A549 (cell line): ENCODE measurements at regions not wholly inside any gene's neighbourhood (a gene's known extent, or its start where the extent isn't known, plus 50 kb on each side); places are given as distances from the start of the nearest gene placed in this dataset.

Experiments
- BHLHE40 ChIP-seq: IDR thresholded peaks from 2 replicates; pipeline ENCODE4 v1.6.1; 2012; ENCODE audit warnings: low read depth, low read length, inconsistent platforms
- EP300 ChIP-seq, 2 experiments: fragments of >200 bp; sonication (Bioruptor Twin); formaldehyde crosslinking; IDR thresholded peaks; 2 replicates in 1 of 2; 3 replicates in 1 of 2; pipeline ENCODE4 v1.6.1; 2016 to 2017
- FOSB ChIP-seq: fragments of 250-450 bp; sonication (Bioruptor Pico); IDR thresholded peaks from 2 replicates; pipeline ENCODE4 v1.5.0; 2020; ENCODE audit warnings: mild to moderate bottlenecking, moderate library complexity
- POLR2A ChIP-seq: IDR thresholded peaks from 2 replicates; pipeline ENCODE4 v1.6.1; 2012; ENCODE audit warnings: mild to moderate bottlenecking, low read length
- RAD21 ChIP-seq, 2 experiments: fragments of >200 bp in 1 of 2; sonication (Bioruptor Twin) in 1 of 2; formaldehyde crosslinking in 1 of 2; IDR thresholded peaks in 1 of 2; conservative IDR thresholded peaks in 1 of 2; 2 replicates in 1 of 2; 3 replicates in 1 of 2; pipeline ENCODE4 v1.6.1; 2012 to 2018; ENCODE audit warnings: inconsistent platforms in 1 of 2
- TF ChIP-seq, protein P1 (sequence below): fragments of >200 bp; sonication (Bioruptor Twin); formaldehyde crosslinking; IDR thresholded peaks from 3 replicates; pipeline ENCODE4 v1.5.1; 2016

GRCh38 chr4:174437749-174438148, 84.5 kb downstream of the HPGD start:
- TF ChIP-seq POLR2A, result no peak
- TF ChIP-seq EP300 (IDR thresholded peaks at IDR 0.05), result no peak
- TF ChIP-seq FOSB, result no peak
- TF ChIP-seq, protein P1, sequence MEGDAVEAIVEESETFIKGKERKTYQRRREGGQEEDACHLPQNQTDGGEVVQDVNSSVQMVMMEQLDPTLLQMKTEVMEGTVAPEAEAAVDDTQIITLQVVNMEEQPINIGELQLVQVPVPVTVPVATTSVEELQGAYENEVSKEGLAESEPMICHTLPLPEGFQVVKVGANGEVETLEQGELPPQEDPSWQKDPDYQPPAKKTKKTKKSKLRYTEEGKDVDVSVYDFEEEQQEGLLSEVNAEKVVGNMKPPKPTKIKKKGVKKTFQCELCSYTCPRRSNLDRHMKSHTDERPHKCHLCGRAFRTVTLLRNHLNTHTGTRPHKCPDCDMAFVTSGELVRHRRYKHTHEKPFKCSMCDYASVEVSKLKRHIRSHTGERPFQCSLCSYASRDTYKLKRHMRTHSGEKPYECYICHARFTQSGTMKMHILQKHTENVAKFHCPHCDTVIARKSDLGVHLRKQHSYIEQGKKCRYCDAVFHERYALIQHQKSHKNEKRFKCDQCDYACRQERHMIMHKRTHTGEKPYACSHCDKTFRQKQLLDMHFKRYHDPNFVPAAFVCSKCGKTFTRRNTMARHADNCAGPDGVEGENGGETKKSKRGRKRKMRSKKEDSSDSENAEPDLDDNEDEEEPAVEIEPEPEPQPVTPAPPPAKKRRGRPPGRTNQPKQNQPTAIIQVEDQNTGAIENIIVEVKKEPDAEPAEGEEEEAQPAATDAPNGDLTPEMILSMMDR, result no peak
- TF ChIP-seq RAD21 (conservative IDR thresholded peaks at IDR 0.05 in 1 of 2, IDR thresholded peaks at IDR 0.05 in 1 of 2), result no peak; a peak in 1 of 5 replicates
- TF ChIP-seq BHLHE40, result no peak
